Activated CD8-positive, alpha-beta T cell treated with anti-CD3 and anti-CD28 coated beads, Interleukin-2, amount 10 ng/mL, durations not matched to agents 7 days and 5 days (primary cell): ENCODE measurements at regions not wholly inside any gene's neighbourhood (a gene's known extent, or its start where the extent isn't known, plus 50 kb on each side); places are given as distances from the start of the nearest gene placed in this dataset.

Experiments
- ATAC-seq: fragments of 150-1000 bp; cut with Tn5 transposase; one replicate; pipeline ENCODE4 v1.10.0; 2021; ENCODE audit warnings: moderate library complexity
- CTCF ChIA-PET: fragments of 350-600 bp; sonication (Branson Sonifier 250); formaldehyde crosslinking; loops from one replicate; lab custom pipeline; 2021; ENCODE audit warnings: antibody characterized with exemption; lab: Charles Lee
- POLR2A ChIA-PET: fragments of 350-600 bp; sonication (Branson Sonifier 250); formaldehyde crosslinking; loops from one replicate; lab custom pipeline; 2021; ENCODE audit warnings: antibody characterized with exemption; lab: Charles Lee
- DNase-seq: peaks from one replicate; pipeline ENCODE4 v3.0.0-alpha.2; 2020
- H3K27ac Mint-ChIP-seq: one replicate; pipeline ENCODE4 v1.8.0; 2021; ENCODE audit warnings: mild to moderate bottlenecking, mixed read lengths
- H3K27me3 Mint-ChIP-seq: one replicate; pipeline ENCODE4 v1.8.0; 2021; ENCODE audit warnings: low read depth, mixed read lengths
- H3K36me3 Mint-ChIP-seq: one replicate; pipeline ENCODE4 v1.8.0; 2021; ENCODE audit warnings: low read depth, mixed read lengths
- H3K4me1 Mint-ChIP-seq: one replicate; pipeline ENCODE4 v1.8.0; 2021; ENCODE audit warnings: low read depth, mixed read lengths
- H3K4me3 Mint-ChIP-seq: one replicate; pipeline ENCODE4 v1.8.0; 2021; ENCODE audit warnings: mild to moderate bottlenecking, mixed read lengths
- H3K9me3 Mint-ChIP-seq: one replicate; pipeline ENCODE4 v1.8.0; 2022; ENCODE audit warnings: mixed read lengths; ENCODE audit not compliant: insufficient read depth

DNA sequence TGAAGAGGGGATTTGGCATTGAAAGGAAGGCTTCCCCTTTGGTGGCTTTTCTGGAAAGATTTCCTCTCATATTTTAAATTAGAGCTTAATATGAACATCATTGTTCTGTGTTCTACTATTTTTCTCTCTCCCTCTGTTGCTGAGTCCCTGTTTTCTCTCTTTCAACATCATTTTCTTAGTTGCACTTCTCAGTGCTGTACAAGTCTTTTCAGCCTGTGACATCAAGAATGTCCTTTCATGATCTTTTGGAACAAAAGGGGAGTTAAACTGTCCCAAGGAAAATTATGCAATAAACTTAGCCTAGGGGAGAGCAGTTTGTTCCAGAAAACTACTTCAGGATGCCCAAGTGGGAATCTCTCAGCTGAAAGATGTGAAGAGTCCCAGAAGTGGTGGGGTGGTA is 325.1 kb downstream of the IL20RB start:
- Mint-ChIP-seq H3K27ac (no peak overlapping the region), H3K9me3 (no peaks in the 10 kb centered on the region), H3K36me3 (no peaks in the 10 kb centered on the region), H3K27me3 (no peaks in the 10 kb centered on the region), H3K4me1 (no peaks in the 10 kb centered on the region), H3K4me3 (no peak overlapping the region)
- POLR2A ChIA-PET: no interaction called here
- CTCF ChIA-PET: no interaction called here
- ATAC-seq (no peak), DNase-seq (no peak)

DNA sequence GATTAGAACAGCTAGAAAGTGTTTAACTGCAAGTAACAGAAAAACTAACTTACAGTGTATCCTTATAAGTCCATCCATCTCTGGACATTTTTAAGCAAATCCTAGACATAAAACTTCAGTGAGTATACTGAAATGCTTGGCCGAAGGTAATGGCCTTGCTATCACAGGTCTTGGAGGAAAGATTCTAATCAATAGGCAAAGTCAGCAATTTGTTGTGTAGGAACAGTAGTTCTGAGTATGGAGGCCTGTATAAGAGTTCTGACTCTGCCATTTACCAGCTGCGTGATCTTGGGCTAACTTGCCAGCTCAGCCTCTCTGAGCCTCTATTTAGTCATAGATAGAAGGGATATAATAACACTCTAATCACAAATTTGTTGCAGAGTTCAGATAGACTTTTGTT is 328.1 kb downstream of the IL20RB start:
- no peak overlapping the region for H3K4me3 Mint-ChIP-seq
- no peaks in the 10 kb centered on the region for H3K4me1 Mint-ChIP-seq
- no peaks in the 10 kb centered on the region for H3K27me3 Mint-ChIP-seq
- ChIA-PET CTCF (no interaction called here), POLR2A (no interaction called here)
- no peaks in the 10 kb centered on the region for H3K9me3 Mint-ChIP-seq
- no peak for DNase-seq
- ATAC-seq: no peak
- H3K36me3 Mint-ChIP-seq: no peaks in the 10 kb centered on the region
- H3K27ac Mint-ChIP-seq: no peak overlapping the region

DNA sequence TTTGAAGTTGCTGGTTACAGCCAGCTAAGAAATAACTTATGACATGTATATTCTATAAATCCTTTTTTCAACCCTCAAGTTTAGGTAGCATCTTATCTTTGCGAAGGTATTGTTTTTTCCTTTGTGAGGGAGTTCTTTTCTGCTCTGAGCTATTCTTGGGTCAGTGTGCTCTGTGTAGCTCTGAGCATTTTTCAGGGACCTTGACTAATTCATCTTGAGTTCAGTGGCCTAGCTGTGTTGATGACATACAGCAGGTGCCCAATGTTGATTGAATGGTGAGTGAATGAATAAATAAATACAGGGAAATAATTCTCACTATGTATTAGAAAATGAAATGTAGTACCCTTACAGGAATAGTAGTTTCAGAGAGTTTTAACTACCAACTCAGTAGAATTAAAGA is 335.3 kb downstream of the IL20RB start:
- ChIA-PET POLR2A (no interaction called here), CTCF (no interaction called here)
- no peaks in the 10 kb centered on the region for H3K9me3 Mint-ChIP-seq
- no peaks in the 10 kb centered on the region for H3K27me3 Mint-ChIP-seq
- no peak overlapping the region for H3K27ac Mint-ChIP-seq
- no peak overlapping the region for H3K4me3 Mint-ChIP-seq
- H3K36me3 Mint-ChIP-seq: no peaks in the 10 kb centered on the region
- ATAC-seq: no peak
- DNase-seq: no peak
- H3K4me1 Mint-ChIP-seq: no peaks in the 10 kb centered on the region

DNA sequence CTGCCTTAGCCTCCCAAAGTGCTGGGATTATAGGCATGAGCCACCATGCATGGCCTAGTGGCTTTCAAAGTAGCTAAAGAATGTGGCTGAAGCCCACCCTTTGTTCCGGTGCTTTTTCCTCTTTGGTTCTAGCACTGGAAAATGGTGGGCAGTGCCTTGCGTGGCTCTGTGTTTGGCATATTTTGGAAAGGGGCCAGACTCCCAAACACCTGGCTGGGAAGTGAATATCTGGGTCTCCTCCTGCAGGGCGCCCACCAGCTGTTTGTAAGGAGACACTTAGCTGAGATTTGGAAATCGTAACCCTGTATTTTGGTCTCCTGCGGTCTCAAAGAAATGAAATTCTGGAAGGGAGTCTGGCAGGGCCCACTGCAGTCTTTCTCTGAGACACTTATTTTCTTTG is 336.4 kb downstream of the IL20RB start:
- ATAC-seq: no peak
- Mint-ChIP-seq H3K4me3 (no peak overlapping the region), H3K4me1 (no peaks in the 10 kb centered on the region)

DNA sequence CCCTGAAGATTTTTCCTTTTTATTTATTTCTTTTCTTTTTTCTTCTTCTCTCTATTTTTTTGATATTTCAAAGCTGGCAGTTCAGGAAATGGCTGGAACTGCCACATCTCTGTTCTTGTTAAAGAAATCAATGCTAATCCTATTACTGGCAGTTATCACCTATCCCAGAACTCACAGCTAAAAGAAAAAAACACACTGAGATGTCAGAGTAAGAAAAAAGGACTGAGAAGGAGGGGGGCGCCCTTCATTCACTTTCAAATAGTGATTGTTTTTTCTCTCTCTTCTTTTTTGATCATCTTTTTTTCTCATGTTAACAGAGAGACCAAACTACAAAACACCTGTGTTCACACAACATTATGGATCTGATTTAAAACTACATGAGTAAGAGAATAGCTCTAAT is 337.1 kb downstream of the IL20RB start:
- no peaks in the 10 kb centered on the region for H3K9me3 Mint-ChIP-seq
- ChIA-PET CTCF (no interaction called here), POLR2A (no interaction called here)
- no peak overlapping the region for H3K27ac Mint-ChIP-seq
- ATAC-seq (no peak), DNase-seq (no peak)
- H3K4me1 Mint-ChIP-seq: no peaks in the 10 kb centered on the region
- no peak overlapping the region for H3K4me3 Mint-ChIP-seq
- H3K36me3 Mint-ChIP-seq: no peaks in the 10 kb centered on the region
- no peaks in the 10 kb centered on the region for H3K27me3 Mint-ChIP-seq

More for the DNA sequence above, 336.4 kb downstream of the IL20RB start:
- no peak overlapping the region for H3K27ac Mint-ChIP-seq
- no peak for DNase-seq
- H3K27me3 Mint-ChIP-seq: no peaks in the 10 kb centered on the region
- POLR2A ChIA-PET: no interaction called here
- H3K36me3 Mint-ChIP-seq: no peaks in the 10 kb centered on the region
- no peaks in the 10 kb centered on the region for H3K9me3 Mint-ChIP-seq
- CTCF ChIA-PET: no interaction called here

DNA sequence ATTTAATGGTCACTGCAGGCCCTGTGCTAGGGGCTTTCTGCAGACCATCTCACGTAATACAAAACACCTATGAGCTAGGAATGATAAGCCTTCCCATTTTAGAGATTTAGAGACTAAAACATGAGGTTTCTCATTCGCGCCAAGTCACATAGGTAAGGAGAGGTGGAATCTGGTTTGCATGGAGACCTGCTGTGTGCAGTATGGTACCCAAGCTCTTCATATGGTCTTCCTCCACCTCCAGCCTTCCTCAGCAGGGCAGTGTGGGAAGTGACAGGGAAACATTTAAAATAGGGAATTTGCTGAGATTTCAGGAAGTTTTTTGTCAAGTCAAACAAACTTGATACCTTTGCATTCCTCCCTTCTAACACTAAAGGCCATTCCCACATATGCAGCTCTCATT is 337.6 kb downstream of the IL20RB start:
- no peak for DNase-seq
- Mint-ChIP-seq H3K36me3 (no peaks in the 10 kb centered on the region), H3K9me3 (no peaks in the 10 kb centered on the region), H3K4me3 (no peak overlapping the region), H3K27ac (no peak overlapping the region), H3K4me1 (no peaks in the 10 kb centered on the region), H3K27me3 (no peaks in the 10 kb centered on the region)
- no peak for ATAC-seq
- ChIA-PET CTCF (no interaction called here), POLR2A (no interaction called here)

DNA sequence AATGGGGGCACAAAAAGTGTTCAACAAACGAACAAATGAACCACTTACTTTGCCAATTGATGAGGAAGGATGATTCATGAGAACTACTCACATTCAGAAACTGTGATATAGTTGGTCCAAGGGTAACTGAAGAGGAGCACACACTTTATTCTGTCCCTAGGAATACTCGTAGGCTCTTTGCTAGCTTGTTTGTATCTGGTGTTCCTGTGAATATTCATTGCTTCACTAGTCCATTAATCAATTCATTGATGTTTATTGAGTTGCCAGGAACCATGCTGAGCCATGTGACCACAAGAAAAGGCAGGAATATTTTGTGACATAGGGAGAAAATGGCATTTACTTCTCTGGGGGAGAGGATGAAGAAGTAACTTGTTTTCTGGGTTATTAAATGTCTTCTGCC is 338.3 kb downstream of the IL20RB start:
- Mint-ChIP-seq H3K36me3 (no peaks in the 10 kb centered on the region), H3K4me3 (no peak overlapping the region), H3K27me3 (no peaks in the 10 kb centered on the region), H3K27ac (no peak overlapping the region), H3K9me3 (no peaks in the 10 kb centered on the region), H3K4me1 (no peaks in the 10 kb centered on the region)
- ATAC-seq: no peak
- DNase-seq: no peak
- POLR2A ChIA-PET: no interaction called here
- CTCF ChIA-PET: no interaction called here

DNA sequence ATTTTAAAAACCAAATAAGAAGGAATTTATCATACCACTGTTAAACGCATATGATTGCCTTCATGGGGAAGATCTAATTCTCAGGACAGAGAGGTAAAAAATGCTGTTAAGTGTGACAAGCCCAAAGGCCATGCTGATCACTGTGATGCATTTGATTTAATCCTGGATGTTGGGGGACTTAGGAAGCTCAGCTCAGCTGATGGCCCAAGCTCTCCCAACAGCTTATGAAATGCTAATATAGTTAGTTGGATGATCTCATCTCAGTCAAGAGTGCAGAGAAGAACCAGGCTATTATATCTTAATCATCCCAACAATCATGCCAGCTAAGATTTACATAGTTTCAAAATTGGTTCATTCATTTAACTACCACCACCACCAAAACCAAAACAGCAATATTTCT is 340.0 kb downstream of the IL20RB start:
- H3K4me1 Mint-ChIP-seq: no peaks in the 10 kb centered on the region
- POLR2A ChIA-PET: no interaction called here
- no peak for ATAC-seq

DNA sequence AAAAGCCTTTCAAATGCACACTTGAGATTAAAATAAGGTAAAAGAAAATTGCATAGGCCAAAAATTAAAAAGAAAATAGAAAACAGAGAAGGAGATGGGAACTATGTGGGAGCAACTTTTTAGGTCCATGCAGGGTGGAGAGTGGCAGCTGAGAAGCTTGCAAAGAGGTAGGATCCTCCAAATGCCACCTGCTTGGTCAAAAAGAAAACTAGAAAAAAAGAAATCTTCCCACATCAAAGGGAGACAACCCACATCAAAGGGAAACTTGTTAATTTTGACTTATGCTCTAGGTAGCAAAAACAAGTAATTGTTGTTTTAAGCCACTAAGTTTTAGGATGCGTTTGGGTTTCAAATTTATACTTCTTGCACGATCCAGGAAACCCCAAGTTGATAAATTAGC is 342.9 kb downstream of the IL20RB start:
- no peak overlapping the region for H3K27ac Mint-ChIP-seq
- H3K9me3 Mint-ChIP-seq: no peaks in the 10 kb centered on the region
- no peak overlapping the region for H3K4me3 Mint-ChIP-seq
- DNase-seq: no peak
- no peaks in the 10 kb centered on the region for H3K4me1 Mint-ChIP-seq
- ChIA-PET CTCF (no interaction called here), POLR2A (no interaction called here)
- ATAC-seq: no peak
- no peaks in the 10 kb centered on the region for H3K36me3 Mint-ChIP-seq
- H3K27me3 Mint-ChIP-seq: no peaks in the 10 kb centered on the region

More for the DNA sequence above, 340.0 kb downstream of the IL20RB start:
- CTCF ChIA-PET: no interaction called here
- no peak overlapping the region for H3K4me3 Mint-ChIP-seq
- DNase-seq: no peak
- no peaks in the 10 kb centered on the region for H3K27me3 Mint-ChIP-seq
- no peak overlapping the region for H3K27ac Mint-ChIP-seq
- H3K36me3 Mint-ChIP-seq: no peaks in the 10 kb centered on the region
- no peaks in the 10 kb centered on the region for H3K9me3 Mint-ChIP-seq

DNA sequence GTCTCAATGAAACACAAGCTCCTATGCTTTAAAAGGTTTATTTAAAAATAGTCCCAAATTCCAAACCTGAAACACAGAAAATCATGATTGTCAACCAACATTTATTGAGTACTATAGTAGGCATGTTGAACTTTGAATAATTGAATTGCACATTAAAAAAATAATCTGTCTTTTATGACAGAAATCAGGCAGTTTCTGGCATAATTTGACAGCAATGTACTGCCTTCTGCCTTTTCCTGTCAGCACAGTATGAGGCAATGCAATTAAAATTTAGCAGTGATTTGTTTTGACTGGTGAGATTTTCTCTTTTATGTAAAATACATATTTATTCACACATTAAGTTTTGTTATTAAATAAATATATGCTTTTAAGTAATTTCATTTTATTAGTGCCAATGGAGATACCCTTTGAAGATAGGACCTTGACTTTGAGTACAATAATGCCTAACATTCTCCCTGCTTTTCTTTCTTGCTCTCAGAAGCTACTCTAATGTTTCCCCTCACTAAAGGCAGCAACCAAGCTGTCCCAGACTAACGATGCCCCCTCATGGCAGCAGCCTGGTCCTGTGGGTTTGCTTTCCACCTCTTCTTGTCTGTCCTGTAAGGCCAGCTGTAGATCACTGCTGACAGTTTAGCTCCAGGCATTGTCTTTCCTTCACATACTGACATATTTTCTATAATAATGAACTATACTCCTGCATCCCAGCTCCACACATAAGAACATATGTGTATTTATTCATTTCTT is 346.7 kb downstream of the IL20RB start:
- Mint-ChIP-seq H3K27me3 (no peaks in the 10 kb centered on the region), H3K27ac (no peak overlapping the region), H3K36me3 (no peaks in the 10 kb centered on the region), H3K4me3 (no peak overlapping the region), H3K4me1 (no peaks in the 10 kb centered on the region), H3K9me3 (no peaks in the 10 kb centered on the region)
- ATAC-seq (no peak), DNase-seq (no peak)
- ChIA-PET POLR2A (no interaction called here), CTCF (interaction anchor here (1.2 kb wide), 1 partner anchor 198 kb away, joined by 5 read pairs; no protein-coding TSS in a partner anchor)

DNA sequence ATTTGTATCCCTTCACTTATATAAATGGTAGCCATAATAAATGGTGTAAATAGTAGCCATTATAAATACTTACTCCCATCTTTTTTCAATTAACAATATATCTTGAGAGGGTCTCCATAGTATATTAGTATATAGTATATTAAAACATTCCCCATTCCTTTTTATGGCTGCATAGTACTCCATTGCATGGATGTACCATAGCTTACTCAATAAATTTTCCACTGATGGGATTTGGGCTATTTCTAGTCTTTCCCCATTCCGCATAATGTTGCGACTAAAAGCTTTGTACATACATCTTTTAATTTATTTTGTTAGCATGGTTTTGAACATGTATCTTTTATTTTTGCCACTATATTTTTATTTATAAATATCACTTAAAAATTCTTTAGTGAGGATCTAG is 366.3 kb downstream of the IL20RB start:
- ChIA-PET POLR2A (no interaction called here), CTCF (no interaction called here)
- H3K36me3 Mint-ChIP-seq: no peaks in the 10 kb centered on the region
- ATAC-seq (no peak), DNase-seq (no peak)
- H3K4me3 Mint-ChIP-seq: no peak overlapping the region
- H3K27me3 Mint-ChIP-seq: no peaks in the 10 kb centered on the region
- H3K9me3 Mint-ChIP-seq: peaks cover 6% of the 10 kb centered on the region
- no peak overlapping the region for H3K27ac Mint-ChIP-seq
- H3K4me1 Mint-ChIP-seq: no peaks in the 10 kb centered on the region

DNA sequence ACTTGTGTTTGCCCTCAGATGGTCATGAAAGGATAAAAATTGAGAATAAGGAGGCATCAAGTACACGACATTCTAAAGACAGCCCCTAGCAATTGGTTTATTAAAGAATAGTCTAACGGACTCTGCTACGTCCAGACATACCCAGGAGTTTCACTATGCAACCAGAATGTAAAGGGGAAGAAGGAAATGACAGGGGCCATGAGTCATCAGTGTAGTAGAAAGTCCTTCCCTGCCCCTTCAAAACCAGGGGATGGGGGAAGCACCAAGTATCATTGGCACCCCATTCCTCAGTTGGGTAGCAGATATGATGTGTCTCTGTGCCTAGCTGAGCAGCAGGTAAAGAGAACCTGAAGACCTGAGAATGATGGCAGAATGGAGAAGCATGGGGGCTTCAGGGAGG is 367.4 kb downstream of the IL20RB start:
- Mint-ChIP-seq H3K27me3 (no peaks in the 10 kb centered on the region), H3K4me1 (no peaks in the 10 kb centered on the region), H3K36me3 (no peaks in the 10 kb centered on the region), H3K4me3 (no peak overlapping the region), H3K27ac (no peak overlapping the region), H3K9me3 (peaks cover 6% of the 10 kb centered on the region)
- ATAC-seq: no peak
- POLR2A ChIA-PET: no interaction called here
- CTCF ChIA-PET: no interaction called here
- DNase-seq: no peak

DNA sequence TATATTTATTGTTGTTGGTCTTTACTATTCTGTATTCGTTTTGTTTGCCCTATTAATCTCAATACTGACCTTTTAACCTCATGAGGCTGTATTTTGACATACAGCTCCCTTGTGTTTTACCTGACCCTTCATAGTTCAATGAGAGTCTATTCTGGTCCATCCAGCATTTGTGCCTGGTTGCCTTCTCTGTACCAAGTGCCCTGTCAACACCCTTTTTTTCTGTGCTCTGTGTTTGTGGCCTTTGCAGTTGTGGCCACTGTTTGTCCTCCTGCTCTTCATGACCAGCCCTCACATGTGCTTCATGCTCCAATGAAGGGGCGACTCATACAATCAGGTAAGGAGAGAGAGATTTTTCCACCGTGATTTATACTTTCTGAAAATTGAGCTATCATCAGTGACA is 368.2 kb downstream of the IL20RB start:
- Mint-ChIP-seq H3K27ac (no peak overlapping the region), H3K9me3 (peaks cover 6% of the 10 kb centered on the region)
- CTCF ChIA-PET: no interaction called here

More for the DNA sequence above, 368.2 kb downstream of the IL20RB start:
- no peak for ATAC-seq
- Mint-ChIP-seq H3K36me3 (no peaks in the 10 kb centered on the region), H3K4me1 (no peaks in the 10 kb centered on the region), H3K4me3 (no peak overlapping the region), H3K27me3 (no peaks in the 10 kb centered on the region)
- no peak for DNase-seq
- POLR2A ChIA-PET: no interaction called here
